B cell (primary cell): ENCODE measurements at regions not wholly inside any gene's neighbourhood (a gene's known extent, or its start where the extent isn't known, plus 50 kb on each side); places are given as distances from the start of the nearest gene placed in this dataset.

ENCODE experiments used
- CTCF ChIP-seq: fragments of 200-600 bp; IDR thresholded peaks from one replicate; pipeline ENCODE4 v1.8.0; 2022; ENCODE audit warnings: antibody characterized with exemption, mild to moderate bottlenecking
- EZH2 ChIP-seq: IDR thresholded peaks from 2 replicates; pipeline ENCODE4 v1.6.1; 2012; ENCODE audit warnings: borderline replicate concordance, low read depth, mild to moderate bottlenecking, moderate library complexity, low read length; ENCODE audit not compliant: insufficient read depth, poor library complexity, severe bottlenecking

GRCh38 chr10:59588791-59589190, 120.9 kb downstream of the SLC16A9 start:
- TF ChIP-seq CTCF (no peak), EZH2 (no peak)
